ENCODE measurements at regions not wholly inside any gene's neighbourhood (a gene's known extent, or its start where the extent isn't known, plus 50 kb on each side); places are given as distances from the start of the nearest gene placed in this dataset.

GRCh38 chr6:122330315-122330714, 69.1 kb upstream of the HSF2 start (continued):
- TF ChIP-seq SRSF7 (optimal IDR thresholded peaks at IDR 0.05; ENCODE audit: low read depth, low read length): no peak
- no peak for TF ChIP-seq MIER1 (IDR thresholded peaks at IDR 0.05; ENCODE audit: low read depth)
- TF ChIP-seq NR2C2 (CRISPR knock-in tag; IDR thresholded peaks at IDR 0.05): no peak
- TF ChIP-seq NR2C2 (tag; IDR thresholded peaks at IDR 0.05): no peak

- POLR2A ChIA-PET: no interaction called here
- Histone ChIP-seq H2AFZ (ENCODE audit: low read depth, low read length) (no peak overlapping the region), H3K27ac (ENCODE audit: extremely low read depth, low read depth, low read length) (no peak overlapping the region), H3K9me3 (replicated peaks; ENCODE audit: control insufficient read depth, insufficient read depth, low read depth, low read length) (no peaks in the 10 kb centered on the region), H3K4me3 (no peak overlapping the region), H3K9me1 (ENCODE audit: control insufficient read depth, insufficient read depth, low read length) (no peaks in the 10 kb centered on the region), H3K4me1 (replicated peaks in 1 of 2; ENCODE audit: control insufficient read depth in 2 of 2, insufficient read depth in 2 of 2, low read length in 2 of 2) (no peaks in the 10 kb centered on the region), H3K79me2 (ENCODE audit: control insufficient read depth, insufficient read depth, low read length) (no peaks in the 10 kb centered on the region), H3K9ac (ENCODE audit: insufficient read depth in 1 of 2, low read depth in 2 of 2, low read length in 2 of 2) (no peak overlapping the region), H3K27me3 (ENCODE audit: control insufficient read depth in 2 of 2, insufficient read depth in 2 of 2, low read length in 2 of 2) (no peaks in the 10 kb centered on the region), H4K20me1 (replicated peaks; ENCODE audit: control insufficient read depth, insufficient read depth, low read length) (no peaks in the 10 kb centered on the region), H3K36me3 (ENCODE audit: control insufficient read depth, insufficient read depth, low read length) (no peaks in the 10 kb centered on the region), H3K4me2 (ENCODE audit: insufficient read depth, low read length) (no peak overlapping the region)
- no peak for DNase-seq (ENCODE audit: extremely low read depth in 1 of 4, low spot score in 3 of 4)
- 0% methylated on average over 3 of the region's 3 CpGs for WGBS (ENCODE audit: insufficient coverage, low coverage, missing lambda C conversion rate)
- FAIRE-seq: no peak
- no peak for ATAC-seq
- in situ Hi-C loops (cut with MboI): no loop called here
- BruUV-seq (replicated peaks): no TSS peak
- CTCF ChIA-PET (ENCODE audit: low intra/inter-chr PET ratio): no interaction called here
- intact Hi-C loops (cut with micrococcal nuclease): no loop called here
- TF ChIP-seq ZBTB2 (IDR thresholded peaks at IDR 0.05) (no peak), POLR2AphosphoS5 (IDR thresholded peaks at IDR 0.05; ENCODE audit: control insufficient read depth, insufficient read depth, low read depth, low read length) (no peak), STAT5A (IDR thresholded peaks at IDR 0.05; ENCODE audit: borderline replicate concordance, low read length) (no peak), TBL1XR1 (IDR thresholded peaks at IDR 0.05; ENCODE audit: low read length in 2 of 2) (no peak), HMBOX1 (IDR thresholded peaks at IDR 0.05) (no peak), ZFP1 (CRISPR knock-in tag; IDR thresholded peaks at IDR 0.05) (no peak), RFX5 (IDR thresholded peaks at IDR 0.05; ENCODE audit: low read depth, low read length) (no peak), ZNF23 (CRISPR knock-in tag; IDR thresholded peaks at IDR 0.05) (no peak), THRA (IDR thresholded peaks at IDR 0.05) (no peak), PHF20 (IDR thresholded peaks at IDR 0.05; ENCODE audit: partially characterized antibody) (no peak), SFPQ (IDR thresholded peaks at IDR 0.05; ENCODE audit: low read depth, low read length) (no peak), XRCC5 (IDR thresholded peaks at IDR 0.05; ENCODE audit: low read depth, low read length) (no peak), CCAR2 (IDR thresholded peaks at IDR 0.05; ENCODE audit: low read depth, low read length) (no peak), MTA1 (IDR thresholded peaks at IDR 0.05; ENCODE audit: borderline replicate concordance) (no peak)
Observed at GRCh38 chr6:122337645-122338044, 61.8 kb upstream of the HSF2 start.

All from K562 (cell line).